ENCODE measurements at regions not wholly inside any gene's neighbourhood (a gene's known extent, or its start where the extent isn't known, plus 50 kb on each side); places are given as distances from the start of the nearest gene placed in this dataset.

DNA sequence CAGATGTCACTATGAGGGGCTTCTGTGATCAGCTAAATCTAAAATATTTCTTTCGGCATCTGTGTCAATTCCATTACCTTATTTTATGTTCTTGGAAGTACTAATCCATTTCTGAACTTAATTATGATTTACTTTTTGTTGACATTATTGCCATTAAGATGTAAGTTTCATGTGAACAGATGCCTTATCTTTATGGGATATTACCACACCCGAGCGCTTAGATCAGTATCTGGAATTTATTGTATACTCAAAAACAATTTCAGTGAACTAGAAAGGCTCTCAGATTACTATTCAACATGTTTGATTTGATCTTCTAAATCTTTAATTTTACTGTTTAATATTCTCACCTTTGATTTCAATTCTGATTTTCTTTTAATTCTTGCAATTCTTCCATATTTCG, 567.7 kb upstream of the TLE4 start:
- no peak for DNase-seq (ENCODE audit: low read depth, low spot score)
- intact Hi-C loops (cut with micrococcal nuclease): no loop called here
- POLR2A ChIA-PET: no interaction called here
- H2AFZ ChIP-seq (ENCODE audit: low read depth, low read length): no peak overlapping the region
- dilution Hi-C loops (cut with MboI; ENCODE audit: extremely low pct_ligation_motif_present, low sequenced_read_pairs): no loop called here
- CTCF ChIA-PET: interaction anchor here (1.5 to 1.8 kb wide), 2 partner anchors 9 to 133 kb away, joined by 4 to 7 read pairs; no protein-coding TSS in a partner anchor
- no peak for FAIRE-seq
- no peaks in the 10 kb centered on the region for H3K9me1 ChIP-seq (replicated peaks; ENCODE audit: control insufficient read depth, extremely low read depth, insufficient read depth, low read length)
- BruUV-seq (replicated peaks): no TSS peak
- H3K36me3 ChIP-seq (ENCODE audit: control insufficient read depth in 2 of 2, extremely low read depth in 1 of 2, insufficient read depth in 2 of 2, low read length in 2 of 2): no peaks in the 10 kb centered on the region
- H3K4me3 ChIP-seq (replicated peaks in 1 of 3; ENCODE audit: insufficient read depth in 1 of 3, low read depth in 1 of 3, low read length in 3 of 3): no peak overlapping the region
- H3K79me2 ChIP-seq (ENCODE audit: control insufficient read depth, insufficient read depth, low read length): no peaks in the 10 kb centered on the region
- H3K4me1 ChIP-seq (ENCODE audit: control insufficient read depth, extremely low read depth, insufficient read depth, low read length): peaks cover 5% of the 10 kb centered on the region
- H3K27ac ChIP-seq (ENCODE audit: insufficient read depth, low read depth, low read length): no peak overlapping the region
- no peak overlapping the region for H3K9ac ChIP-seq (replicated peaks; ENCODE audit: extremely low read depth, insufficient read depth, low read length)
- no peaks in the 10 kb centered on the region for H4K20me1 ChIP-seq (replicated peaks; ENCODE audit: control insufficient read depth, extremely low read depth, insufficient read depth, low read length)
- TF ChIP-seq GATA2 (IDR thresholded peaks at IDR 0.05; ENCODE audit: insufficient read depth, insufficient read length, low read depth, low read length) (no peak), FOS (IDR thresholded peaks at IDR 0.05; ENCODE audit: borderline replicate concordance, insufficient read depth, low read length) (no peak), POLR2AphosphoS5 (IDR thresholded peaks at IDR 0.05; ENCODE audit: insufficient read depth, low read depth, low read length) (no peak), POLR2A (IDR thresholded peaks at IDR 0.05; ENCODE audit: low read depth, low read length) (no peak), JUN (IDR thresholded peaks at IDR 0.05; ENCODE audit: borderline replicate concordance, insufficient read depth, insufficient read length, low read depth) (no peak), EZH2 (IDR thresholded peaks at IDR 0.05; ENCODE audit: borderline replicate concordance, low read depth, low read length, severe bottlenecking) (no peak), MYC (IDR thresholded peaks at IDR 0.05; ENCODE audit: low read depth, low read length) (no peak)
- TF ChIP-seq, protein P1, sequence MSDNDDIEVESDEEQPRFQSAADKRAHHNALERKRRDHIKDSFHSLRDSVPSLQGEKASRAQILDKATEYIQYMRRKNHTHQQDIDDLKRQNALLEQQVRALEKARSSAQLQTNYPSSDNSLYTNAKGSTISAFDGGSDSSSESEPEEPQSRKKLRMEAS (IDR thresholded peaks at IDR 0.05; ENCODE audit: insufficient read depth, insufficient read length): no peak
- TF ChIP-seq, protein P2, sequence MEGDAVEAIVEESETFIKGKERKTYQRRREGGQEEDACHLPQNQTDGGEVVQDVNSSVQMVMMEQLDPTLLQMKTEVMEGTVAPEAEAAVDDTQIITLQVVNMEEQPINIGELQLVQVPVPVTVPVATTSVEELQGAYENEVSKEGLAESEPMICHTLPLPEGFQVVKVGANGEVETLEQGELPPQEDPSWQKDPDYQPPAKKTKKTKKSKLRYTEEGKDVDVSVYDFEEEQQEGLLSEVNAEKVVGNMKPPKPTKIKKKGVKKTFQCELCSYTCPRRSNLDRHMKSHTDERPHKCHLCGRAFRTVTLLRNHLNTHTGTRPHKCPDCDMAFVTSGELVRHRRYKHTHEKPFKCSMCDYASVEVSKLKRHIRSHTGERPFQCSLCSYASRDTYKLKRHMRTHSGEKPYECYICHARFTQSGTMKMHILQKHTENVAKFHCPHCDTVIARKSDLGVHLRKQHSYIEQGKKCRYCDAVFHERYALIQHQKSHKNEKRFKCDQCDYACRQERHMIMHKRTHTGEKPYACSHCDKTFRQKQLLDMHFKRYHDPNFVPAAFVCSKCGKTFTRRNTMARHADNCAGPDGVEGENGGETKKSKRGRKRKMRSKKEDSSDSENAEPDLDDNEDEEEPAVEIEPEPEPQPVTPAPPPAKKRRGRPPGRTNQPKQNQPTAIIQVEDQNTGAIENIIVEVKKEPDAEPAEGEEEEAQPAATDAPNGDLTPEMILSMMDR (IDR thresholded peaks at IDR 0.05; ENCODE audit: extremely low read depth in 1 of 2, insufficient read depth in 1 of 2, low read depth in 1 of 2, low read length in 2 of 2): no peak
- no peaks in the 10 kb centered on the region for H3K27me3 ChIP-seq (ENCODE audit: control insufficient read depth in 2 of 2, insufficient read depth in 2 of 2, low read length in 2 of 2)
- no peaks in the 10 kb centered on the region for H3K9me3 ChIP-seq (replicated peaks; ENCODE audit: control insufficient read depth, insufficient read depth, low read length)
- no peak overlapping the region for H3K4me2 ChIP-seq (ENCODE audit: insufficient read depth, low read length)
